Fibroblast of lung (primary cell): ENCODE measurements at regions not wholly inside any gene's neighbourhood (a gene's known extent, or its start where the extent isn't known, plus 50 kb on each side); places are given as distances from the start of the nearest gene placed in this dataset.

Experiments used
- CTCF ChIP-seq, 2 donors: IDR thresholded peaks in 1 of 2; conservative IDR thresholded peaks in 1 of 2; 1 replicate in 1 of 2; 2 replicates in 1 of 2; pipeline ENCODE4 v1.5.1; 2011 to 2012; ENCODE audit warnings: low read length in 2 of 2, control low read depth in 1 of 2, inconsistent platforms in 1 of 2, low read depth in 1 of 2, mild to moderate bottlenecking in 1 of 2
- EZH2 ChIP-seq: IDR thresholded peaks from 2 replicates; pipeline ENCODE4 v1.5.1; 2012; ENCODE audit warnings: low read length, control low read depth, mild to moderate bottlenecking; ENCODE audit errors: missing control alignments

- no peak for TF ChIP-seq CTCF (conservative IDR thresholded peaks at IDR 0.05 in 1 of 2, IDR thresholded peaks at IDR 0.05 in 1 of 2; ENCODE audit: low read depth in 1 of 2, low read length in 2 of 2)
- TF ChIP-seq EZH2, result no peak
Measured at GRCh38 chr1:215444715-215445414, 122.2 kb upstream of the KCTD3 start.
